ENCODE measurements at regions not wholly inside any gene's neighbourhood (a gene's known extent, or its start where the extent isn't known, plus 50 kb on each side); places are given as distances from the start of the nearest gene placed in this dataset.
A peak's percentile ranks its signal among the peaks of the same experiment; 100 is the strongest.
"Not testable (repeated sequence)": the region's sequence is repeated elsewhere in the genome, so short reads cannot be mapped to it uniquely, and the experiment has no call there.

GRCh38 chr11:81870815-81871214 is 862.8 kb downstream of the FAM181B start:
- no peak for DNase-seq

- no peak for DNase-seq
These were observed 863.6 kb downstream of the FAM181B start for GRCh38 chr11:81870066-81870412.

- DNase-seq, result peak; percentile 81 to 88
These were observed 864.2 kb downstream of the FAM181B start for GRCh38 chr11:81869351-81870065.

- DNase-seq, result no peak
These were observed 866.8 kb downstream of the FAM181B start for GRCh38 chr11:81866896-81867295.

GRCh38 chr11:81857386-81857785 is 876.3 kb downstream of the FAM181B start:
- DNase-seq, result no peak

- DNase-seq, result no peak
These were observed 879.9 kb downstream of the FAM181B start for GRCh38 chr11:81853791-81854190.

- DNase-seq, result no peak
These were observed 880.8 kb downstream of the FAM181B start for GRCh38 chr11:81852896-81853295.

- no peak for DNase-seq
These were observed 893.3 kb downstream of the FAM181B start for GRCh38 chr11:81840380-81840779.

- no peak for DNase-seq
These were observed 893.7 kb downstream of the FAM181B start for GRCh38 chr11:81839976-81840375.

- DNase-seq, result no peak
These were observed 894.6 kb downstream of the FAM181B start for GRCh38 chr11:81839016-81839415.

- DNase-seq, result no peak
These were observed 903.7 kb downstream of the FAM181B start for GRCh38 chr11:81829976-81830375.

- DNase-seq, result no peak
These were observed 908.3 kb downstream of the FAM181B start for GRCh38 chr11:81825346-81825745.

GRCh38 chr11:81819462-81819861 is 914.2 kb downstream of the FAM181B start:
- DNase-seq, result no peak

- DNase-seq, result no peak
These were observed 928.8 kb downstream of the FAM181B start for GRCh38 chr11:81804858-81805257.

GRCh38 chr11:81802591-81802990 is 931.1 kb downstream of the FAM181B start:
- DNase-seq, result no peak

GRCh38 chr11:81792416-81792815 is 941.2 kb downstream of the FAM181B start:
- no peak for DNase-seq

GRCh38 chr11:81787584-81788049 is 946.0 kb downstream of the FAM181B start:
- no peak for DNase-seq

GRCh38 chr11:81772166-81772565 is 961.5 kb downstream of the FAM181B start:
- DNase-seq, result no peak

GRCh38 chr11:81769906-81770305 is 963.8 kb downstream of the FAM181B start:
- DNase-seq, result not testable (repeated sequence)

GRCh38 chr11:81756864-81757595 is 976.6 kb downstream of the FAM181B start:
- no peak for DNase-seq

GRCh38 chr11:81749245-81749644 is 984.4 kb downstream of the FAM181B start:
- DNase-seq, result no peak

GRCh38 chr11:81744336-81745116 is 989.1 kb downstream of the FAM181B start:
- DNase-seq, result no peak

GRCh38 chr11:81725701-81726100 is 1008.0 kb downstream of the FAM181B start:
- DNase-seq, result no peak

- DNase-seq, result no peak
These were observed 1016.0 kb downstream of the FAM181B start for GRCh38 chr11:81717695-81718094.
